Colon (tissue), 2 donors: ENCODE measurements at regions not wholly inside any gene's neighbourhood (a gene's known extent, or its start where the extent isn't known, plus 50 kb on each side); places are given as distances from the start of the nearest gene placed in this dataset.

Source experiments
- FAIRE-seq: peaks from 2 replicates; lab custom pipeline; 2012; peaks lifted over from hg19 to GRCh38; lab: Jason Lieb, UNC
- donor health status: control.
- donor health status: control.

DNA sequence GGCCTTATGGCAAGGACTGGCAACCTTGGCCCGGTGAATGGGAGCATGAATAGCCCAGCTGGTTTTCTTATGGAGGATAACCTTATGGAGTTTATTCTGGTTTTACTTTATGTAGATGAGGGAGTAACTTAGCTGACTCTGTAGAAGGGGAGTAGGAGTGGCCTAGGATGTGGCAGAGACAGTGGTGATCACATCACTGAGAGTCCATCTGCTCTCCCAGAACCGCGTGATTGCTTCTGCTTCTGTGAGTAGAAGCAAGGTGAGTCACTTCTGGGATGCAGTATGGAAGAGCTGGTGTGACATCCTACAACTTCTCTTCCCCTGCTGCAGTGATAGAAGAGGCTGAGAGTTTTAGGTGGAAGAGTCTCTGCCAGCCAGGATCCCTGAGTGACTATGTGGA, 129.2 kb downstream of the RPS24 start:
- FAIRE-seq, result no peak

DNA sequence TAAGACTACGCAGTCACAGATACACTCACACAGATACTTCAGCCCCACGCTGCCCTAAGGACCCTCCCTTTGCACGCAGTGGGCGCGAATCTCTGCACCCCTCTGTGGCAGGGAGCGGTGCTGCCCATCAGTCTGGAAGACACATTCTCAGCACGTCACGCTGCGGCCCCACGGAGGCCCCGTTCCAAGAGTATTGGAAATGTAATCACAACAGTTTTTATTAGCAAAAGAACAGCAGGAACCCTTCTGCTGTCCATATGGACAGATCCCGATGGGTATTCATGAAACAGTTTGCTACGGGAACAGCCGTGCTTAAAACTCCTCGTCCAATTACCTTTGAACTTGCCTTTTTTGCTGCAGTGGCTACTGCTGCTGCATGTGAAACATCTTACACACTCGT, 131.0 kb downstream of the RPS24 start:
- no peak for FAIRE-seq

DNA sequence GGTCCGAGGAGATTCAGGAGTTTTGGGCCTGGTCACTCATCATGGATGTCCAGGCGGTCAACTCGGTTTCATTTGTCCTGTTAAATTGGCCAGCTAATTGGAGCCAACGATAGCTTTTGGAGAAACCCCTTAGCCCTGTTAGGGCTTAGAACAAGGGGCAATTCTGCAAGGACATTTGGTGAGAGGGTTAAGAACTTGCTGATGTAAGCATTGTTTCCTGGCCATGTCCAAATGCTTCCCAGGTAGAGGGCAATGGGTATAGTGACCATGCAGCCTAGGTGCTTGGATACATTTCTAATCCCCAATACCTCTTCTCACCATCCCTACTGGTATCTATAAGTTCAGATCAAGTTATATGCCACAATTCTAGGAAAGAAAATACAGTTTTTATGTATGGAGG, 131.5 kb downstream of the RPS24 start:
- no peak for FAIRE-seq

GRCh38 chr10:78165617-78166016, 132.0 kb downstream of the RPS24 start:
- no peak for FAIRE-seq

DNA sequence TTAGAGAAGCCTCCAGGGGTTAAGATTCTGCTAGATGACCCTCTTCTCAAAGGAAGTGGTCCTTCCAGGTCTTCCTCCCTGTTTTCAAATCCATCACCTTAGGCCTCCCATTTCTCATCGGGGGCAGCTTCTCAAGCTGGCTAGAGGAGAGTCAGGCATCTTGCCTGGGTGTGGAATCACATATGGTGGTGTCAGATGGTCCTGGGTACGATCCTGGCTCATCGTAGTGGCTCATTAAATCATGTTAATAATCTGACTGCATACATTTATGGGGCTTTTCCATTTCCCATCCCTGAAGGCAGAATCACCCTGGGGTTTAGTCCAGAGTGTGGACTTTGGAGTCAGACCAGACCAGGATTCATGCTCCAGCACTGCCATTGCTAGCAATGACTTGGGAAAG, 132.6 kb downstream of the RPS24 start:
- FAIRE-seq, result no peak

- no peak for FAIRE-seq
Measured at GRCh38 chr10:78169214-78169613, 135.6 kb downstream of the RPS24 start.

GRCh38 chr10:78170026-78170475, 136.4 kb downstream of the RPS24 start:
- no peak for FAIRE-seq

DNA sequence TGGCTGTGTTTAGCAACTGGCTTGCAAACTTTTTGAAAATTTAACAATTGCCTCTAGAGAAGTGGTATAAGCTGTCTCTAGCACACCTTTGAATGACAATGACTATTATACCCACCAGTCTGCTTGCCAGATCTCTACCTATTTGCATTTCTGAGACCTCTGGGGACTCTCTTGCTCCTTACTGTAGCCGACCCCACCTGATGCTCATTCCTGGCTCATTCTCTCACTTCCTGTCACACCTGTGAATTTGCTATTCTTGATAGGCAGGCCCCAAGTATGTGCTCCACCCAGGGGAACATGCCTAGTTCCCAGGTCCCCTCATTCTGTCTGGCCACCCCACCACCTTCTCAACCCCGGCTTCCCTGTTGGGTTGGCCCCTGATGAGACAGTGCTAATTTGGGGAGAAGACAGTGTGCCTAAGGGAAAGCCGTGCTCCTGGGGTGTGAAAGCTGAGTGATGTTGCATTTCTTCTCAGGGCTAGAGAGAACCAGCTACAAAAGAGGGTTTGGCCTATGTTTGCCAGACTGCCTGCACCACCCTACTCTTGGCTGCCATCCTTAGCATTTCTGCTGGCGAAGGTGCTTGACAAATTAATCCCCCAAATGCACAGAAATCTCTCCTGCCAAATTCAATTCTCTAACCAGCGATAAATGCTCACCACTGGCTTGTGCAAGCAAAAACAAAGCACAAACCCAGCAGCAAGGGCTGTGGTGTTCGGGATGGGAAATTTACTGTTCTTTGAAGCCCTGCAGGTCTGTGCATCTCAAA, 138.2 kb downstream of the RPS24 start:
- FAIRE-seq, result no peak

DNA sequence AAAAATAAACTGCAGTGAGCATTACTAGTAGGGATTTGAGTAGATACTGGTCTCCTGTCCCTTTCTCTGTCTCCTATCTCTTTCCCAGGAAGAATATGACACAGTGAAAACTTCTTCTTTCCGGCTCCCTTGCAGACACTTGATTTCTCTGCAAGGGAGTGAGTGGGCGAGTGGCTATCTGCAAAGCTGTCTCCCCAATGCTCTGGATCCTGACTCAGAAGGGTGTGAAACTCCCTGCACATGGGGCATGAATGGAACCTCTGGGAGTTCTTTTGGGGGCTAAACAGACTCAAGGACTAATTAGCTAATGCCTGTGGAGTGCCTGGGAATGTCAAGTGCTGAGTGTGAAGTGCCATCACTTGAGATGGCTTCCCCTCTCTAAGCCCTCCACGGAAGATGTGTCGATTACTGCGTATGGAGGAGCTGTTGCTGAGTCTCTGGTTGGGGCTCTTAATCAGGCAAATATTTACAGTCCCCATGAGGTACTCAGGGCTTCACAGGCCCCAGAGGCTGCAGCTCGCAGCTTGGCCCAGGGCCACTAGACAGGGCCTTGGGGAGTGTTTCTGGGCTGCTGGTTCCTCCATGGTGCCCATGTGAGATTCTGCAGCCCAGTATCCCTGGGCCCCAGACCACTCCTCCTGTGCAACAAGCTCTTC, 139.8 kb downstream of the RPS24 start:
- FAIRE-seq, result no peak

- FAIRE-seq, result no peak
Measured at GRCh38 chr10:78175444-78176015, 141.9 kb downstream of the RPS24 start.

DNA sequence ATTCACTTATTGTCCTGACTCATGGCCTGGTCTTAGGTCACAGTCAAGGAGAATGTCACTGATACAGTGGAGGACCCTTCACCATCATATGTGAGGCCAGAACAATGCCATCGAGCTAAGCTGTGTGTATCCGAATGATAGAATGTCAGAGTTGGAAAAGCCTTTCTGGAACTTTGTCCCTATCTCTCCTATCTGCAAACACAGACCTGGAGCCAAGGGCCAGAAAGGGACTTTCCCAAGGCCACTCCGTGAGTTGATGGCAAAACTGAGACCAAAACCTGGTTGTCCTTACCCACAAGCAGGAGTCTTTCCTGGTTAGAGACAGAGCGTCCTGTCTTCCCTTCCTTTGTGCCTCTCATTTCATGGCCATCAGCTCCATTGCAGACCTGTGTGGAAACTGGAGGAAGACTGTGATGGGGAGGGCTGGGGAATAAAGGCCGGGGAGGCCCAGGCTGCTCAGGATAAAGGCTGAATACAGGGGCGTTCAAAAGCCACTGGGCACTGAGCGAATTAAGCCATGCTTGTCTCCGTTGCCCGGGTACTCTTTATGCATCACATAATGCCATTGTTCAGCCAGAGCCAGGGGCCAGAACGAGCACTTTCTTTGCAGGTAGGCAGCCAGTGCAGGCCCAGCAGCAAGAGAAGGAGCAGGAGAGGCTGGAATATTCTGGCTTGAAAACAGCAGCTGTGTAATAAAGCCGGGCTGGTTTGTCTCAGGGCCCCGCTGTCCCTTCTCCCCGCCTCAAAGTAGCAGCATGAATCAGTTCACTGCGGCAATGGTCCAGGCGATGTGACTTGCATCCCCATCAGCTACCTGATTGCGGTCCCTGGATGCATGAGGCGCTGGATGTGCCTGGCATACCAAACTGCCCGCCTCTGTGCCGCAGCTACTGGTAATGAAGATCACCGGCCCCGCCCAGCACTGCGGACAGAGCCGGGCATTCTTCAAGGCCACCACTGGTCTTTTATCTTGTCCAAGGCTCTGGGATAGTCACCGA, 143.0 kb downstream of the RPS24 start:
- no peak for FAIRE-seq

GRCh38 chr10:78177491-78178185, 144.0 kb downstream of the RPS24 start:
- no peak for FAIRE-seq

- FAIRE-seq, result no peak
Measured at GRCh38 chr10:78178397-78178796, 144.7 kb downstream of the RPS24 start.

DNA sequence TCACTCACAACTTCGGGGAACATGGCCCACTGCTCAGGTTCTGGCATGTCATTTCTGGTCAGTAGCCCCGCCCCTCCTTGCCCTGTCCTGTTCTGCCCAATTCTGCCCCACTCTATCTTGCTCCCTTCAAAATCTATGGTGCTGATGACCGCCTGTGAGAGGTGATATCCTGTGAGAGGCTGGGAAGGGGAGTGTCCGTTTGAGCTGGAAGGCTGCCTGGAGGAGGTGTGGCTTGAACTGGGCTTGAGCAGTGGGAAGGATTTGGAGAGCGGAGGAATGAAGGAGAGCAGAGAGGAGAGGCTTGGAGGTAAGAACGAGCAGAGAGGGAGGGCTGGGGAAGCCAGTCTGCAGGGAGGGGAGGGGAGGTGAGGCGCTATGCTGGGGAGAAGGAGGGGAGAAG, 145.3 kb downstream of the RPS24 start:
- no peak for FAIRE-seq

DNA sequence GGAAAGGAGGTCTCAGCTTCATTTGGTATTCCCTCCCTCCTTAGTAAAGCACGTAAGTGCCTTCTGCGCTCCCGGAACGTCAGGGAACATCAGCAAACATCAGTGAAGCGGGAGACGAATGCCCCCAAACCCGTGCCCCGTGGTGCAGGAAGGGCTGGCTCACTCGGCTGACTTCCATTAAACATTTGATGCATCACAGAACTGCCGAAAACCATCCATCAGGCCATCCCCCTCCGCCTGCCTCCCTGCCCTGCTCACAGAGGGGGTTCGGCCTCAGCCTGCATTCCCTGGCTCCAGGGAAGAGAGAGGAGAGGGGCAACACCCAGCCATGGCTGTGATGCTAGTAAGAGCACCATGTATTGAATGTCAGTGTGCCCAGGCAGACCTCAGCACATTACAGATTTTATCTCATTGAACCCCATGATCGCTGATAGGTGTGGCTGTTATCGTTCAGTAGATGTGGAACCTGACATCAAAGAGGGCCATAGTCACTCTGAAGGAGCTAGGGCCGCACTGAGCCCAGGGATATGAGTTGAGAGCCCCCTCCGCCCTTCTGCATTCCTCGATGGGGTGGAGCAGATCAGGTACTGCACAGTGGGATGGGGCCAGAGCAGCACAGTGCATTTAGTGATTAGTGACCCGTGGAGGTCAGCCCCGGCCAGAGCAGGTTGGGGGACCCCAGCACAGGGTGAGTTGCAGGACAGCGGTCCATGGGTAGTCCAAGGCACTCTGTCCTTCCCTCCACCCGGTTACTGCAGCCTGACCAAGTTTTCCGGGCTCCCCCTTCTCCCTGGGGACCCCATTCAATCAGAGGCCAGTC, 146.4 kb downstream of the RPS24 start:
- no peak for FAIRE-seq

DNA sequence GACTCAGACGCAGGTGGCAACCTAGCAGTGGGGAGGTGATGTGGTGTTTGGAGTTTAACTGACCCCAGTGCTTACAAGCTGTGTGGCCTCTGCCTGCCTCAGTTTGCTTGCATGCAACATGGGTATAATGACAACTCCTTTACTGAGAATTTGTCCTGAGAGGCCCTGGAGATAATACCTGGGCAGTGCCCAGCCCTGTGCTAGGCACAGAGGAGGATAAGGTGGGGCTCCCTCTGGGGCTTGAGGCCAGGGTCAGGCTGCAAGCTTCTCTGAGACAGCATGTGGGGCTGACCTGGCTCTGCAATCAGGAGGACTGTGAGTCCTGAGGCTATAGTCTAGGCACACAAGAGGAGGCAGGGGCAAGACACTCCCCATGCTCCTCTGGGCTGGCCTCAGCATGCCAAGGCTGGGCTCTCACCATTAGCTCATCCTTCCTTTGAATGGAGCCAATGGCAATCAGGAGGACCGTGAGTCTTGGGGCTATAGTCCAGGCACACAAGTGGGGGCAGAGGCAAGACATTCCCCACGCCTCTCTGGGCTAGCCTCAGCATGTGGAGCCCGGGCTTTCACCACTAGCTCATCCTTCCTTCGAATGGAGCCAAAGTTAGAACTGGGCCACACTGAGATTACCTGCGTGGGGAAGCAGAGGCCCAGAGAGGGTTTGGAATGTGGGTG, 147.9 kb downstream of the RPS24 start:
- FAIRE-seq, result no peak

- no peak for FAIRE-seq
Measured at GRCh38 chr10:78182841-78183240, 149.2 kb downstream of the RPS24 start.

DNA sequence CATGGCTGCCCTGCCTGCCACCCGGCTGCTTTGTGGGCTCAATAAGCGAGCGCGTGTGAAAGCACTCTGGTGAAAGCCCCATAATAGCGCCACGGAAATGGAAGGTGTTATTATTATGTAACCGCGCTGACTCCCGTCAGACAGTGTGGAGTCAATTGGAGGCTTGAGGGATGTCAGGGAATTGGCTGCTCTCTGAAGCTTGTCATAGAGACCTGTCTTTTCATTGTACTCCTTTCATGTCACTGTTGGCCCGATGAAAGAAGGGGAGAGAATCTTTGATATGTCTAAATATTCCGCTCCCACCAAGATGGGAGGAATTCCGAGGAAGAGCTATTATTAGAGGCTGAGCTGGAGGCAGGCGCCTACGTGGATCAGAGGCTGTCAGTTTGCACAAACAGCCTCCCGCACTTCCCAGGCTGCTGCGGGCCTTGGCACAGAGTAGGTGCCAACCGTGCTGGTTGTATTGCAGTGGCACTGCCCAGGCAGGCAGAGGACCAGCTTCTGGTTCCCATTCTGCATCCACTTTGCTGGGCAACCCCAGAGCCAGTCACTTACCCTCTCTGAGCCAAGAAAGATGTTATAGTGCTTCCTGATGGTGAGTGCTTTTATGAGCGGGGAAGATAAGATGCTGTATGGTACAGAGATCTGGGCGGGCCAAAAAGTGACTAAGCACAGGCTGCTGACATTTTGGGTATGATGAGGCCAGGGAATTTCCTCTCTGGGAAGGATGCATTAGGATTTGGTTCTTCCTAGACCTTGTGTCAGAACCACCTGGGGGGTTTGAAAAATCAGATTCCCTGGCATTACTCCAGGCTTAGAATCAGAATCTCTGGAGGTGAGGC, 151.4 kb downstream of the RPS24 start:
- no peak for FAIRE-seq

DNA sequence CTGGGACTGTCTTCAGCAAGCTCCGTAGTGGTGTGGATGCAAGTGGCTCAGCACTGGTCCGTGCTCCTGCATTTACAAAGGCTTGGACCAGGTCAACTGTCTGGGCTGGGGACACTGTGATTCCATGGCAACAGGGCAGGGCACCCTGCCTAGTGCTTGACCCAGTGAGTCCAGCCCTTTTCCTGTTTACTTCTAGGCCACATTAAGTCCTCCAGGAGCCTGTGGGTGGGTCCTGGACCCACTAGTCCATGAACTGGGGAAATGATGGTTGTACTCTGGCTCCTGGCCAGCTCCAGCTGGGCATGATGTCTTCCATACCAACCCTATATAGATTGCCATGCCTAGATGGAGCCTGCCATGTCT, 152.0 kb downstream of the RPS24 start:
- no peak for FAIRE-seq
